GM23338 (cell line): ENCODE measurements at regions not wholly inside any gene's neighbourhood (a gene's known extent, or its start where the extent isn't known, plus 50 kb on each side); places are given as distances from the start of the nearest gene placed in this dataset.

Source experiments
- CREB1 ChIP-seq: fragments of 250-450 bp; sonication (Bioruptor Pico); IDR thresholded peaks from 2 replicates; pipeline ENCODE4 v1.5.0; 2020; ENCODE audit warnings: low read depth, mild to moderate bottlenecking, moderate library complexity
- ETS1 ChIP-seq: IDR thresholded peaks from 2 replicates; pipeline ENCODE4 v1.6.1; 2016; ENCODE audit warnings: antibody characterized with exemption
- EZH2 ChIP-seq: fragments of 200-600 bp; sonication (generic); IDR thresholded peaks from one replicate; pipeline ENCODE4 v1.8.0; 2017; ENCODE audit warnings: antibody characterized with exemption, mild to moderate bottlenecking, low read depth; ENCODE audit not compliant: unreplicated experiment
- EZH2phosphoT487 ChIP-seq: fragments of 200-600 bp; sonication (generic); IDR thresholded peaks from one replicate; pipeline ENCODE4 v1.8.1; 2018; ENCODE audit warnings: antibody characterized with exemption; ENCODE audit not compliant: unreplicated experiment
- JUNB ChIP-seq: IDR thresholded peaks from one replicate; pipeline ENCODE4 v1.6.1; 2016; ENCODE audit warnings: antibody characterized with exemption; ENCODE audit not compliant: unreplicated experiment
- NANOG ChIP-seq: IDR thresholded peaks from 2 replicates; pipeline ENCODE4 v1.6.1; 2016; ENCODE audit warnings: antibody characterized with exemption, borderline replicate concordance
- POLR2AphosphoS5 ChIP-seq: IDR thresholded peaks from 2 replicates; pipeline ENCODE4 v1.6.1; 2016; ENCODE audit warnings: antibody characterized with exemption, low read depth
- REST ChIP-seq: IDR thresholded peaks from one replicate; pipeline ENCODE4 v1.6.1; 2018; ENCODE audit warnings: antibody characterized with exemption; ENCODE audit not compliant: unreplicated experiment
- STAT1 ChIP-seq: IDR thresholded peaks from one replicate; pipeline ENCODE4 v1.6.1; 2016; ENCODE audit warnings: antibody characterized with exemption; ENCODE audit not compliant: unreplicated experiment
- ZNF114 ChIP-seq: fragments of 250-450 bp; sonication (Bioruptor Pico); IDR thresholded peaks from 2 replicates; pipeline ENCODE4 v1.5.0; 2020; ENCODE audit warnings: mild to moderate bottlenecking, moderate library complexity
- ZNF331 ChIP-seq: fragments of 250-450 bp; sonication (Bioruptor Pico); IDR thresholded peaks from 2 replicates; pipeline ENCODE4 v1.5.0; 2020; ENCODE audit warnings: low read depth, mild to moderate bottlenecking, moderate library complexity
- TF ChIP-seq, protein P1 (sequence below), 2 experiments: fragments of 200-600 bp in 1 of 2; sonication (generic) in 1 of 2; conservative IDR thresholded peaks; 2 replicates each; pipeline versions ENCODE4 v1.5.1 to v1.6.1; 2016 to 2017; ENCODE audit warnings: antibody characterized with exemption in 2 of 2, low read depth in 2 of 2, mild to moderate bottlenecking in 2 of 2, moderate library complexity in 1 of 2

- TF ChIP-seq POLR2AphosphoS5: no peak
- no peak for TF ChIP-seq CREB1 (CRISPR knock-in tag)
- TF ChIP-seq, protein P1, sequence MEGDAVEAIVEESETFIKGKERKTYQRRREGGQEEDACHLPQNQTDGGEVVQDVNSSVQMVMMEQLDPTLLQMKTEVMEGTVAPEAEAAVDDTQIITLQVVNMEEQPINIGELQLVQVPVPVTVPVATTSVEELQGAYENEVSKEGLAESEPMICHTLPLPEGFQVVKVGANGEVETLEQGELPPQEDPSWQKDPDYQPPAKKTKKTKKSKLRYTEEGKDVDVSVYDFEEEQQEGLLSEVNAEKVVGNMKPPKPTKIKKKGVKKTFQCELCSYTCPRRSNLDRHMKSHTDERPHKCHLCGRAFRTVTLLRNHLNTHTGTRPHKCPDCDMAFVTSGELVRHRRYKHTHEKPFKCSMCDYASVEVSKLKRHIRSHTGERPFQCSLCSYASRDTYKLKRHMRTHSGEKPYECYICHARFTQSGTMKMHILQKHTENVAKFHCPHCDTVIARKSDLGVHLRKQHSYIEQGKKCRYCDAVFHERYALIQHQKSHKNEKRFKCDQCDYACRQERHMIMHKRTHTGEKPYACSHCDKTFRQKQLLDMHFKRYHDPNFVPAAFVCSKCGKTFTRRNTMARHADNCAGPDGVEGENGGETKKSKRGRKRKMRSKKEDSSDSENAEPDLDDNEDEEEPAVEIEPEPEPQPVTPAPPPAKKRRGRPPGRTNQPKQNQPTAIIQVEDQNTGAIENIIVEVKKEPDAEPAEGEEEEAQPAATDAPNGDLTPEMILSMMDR (conservative IDR thresholded peaks at IDR 0.05; ENCODE audit: low read depth in 2 of 2): no peak
- no peak for TF ChIP-seq EZH2
- TF ChIP-seq REST: no peak
- TF ChIP-seq ZNF331 (CRISPR knock-in tag): no peak
- no peak for TF ChIP-seq ZNF114 (CRISPR knock-in tag)
- TF ChIP-seq EZH2phosphoT487: no peak
- TF ChIP-seq NANOG: no peak
- no peak for TF ChIP-seq JUNB
- no peak for TF ChIP-seq ETS1
- TF ChIP-seq STAT1: no peak
These were observed 455.9 kb downstream of the MN1 start for GRCh38 chr22:27345691-27346090.
